HCT116 (cell line): ENCODE measurements at regions not wholly inside any gene's neighbourhood (a gene's known extent, or its start where the extent isn't known, plus 50 kb on each side); places are given as distances from the start of the nearest gene placed in this dataset.

Source experiments
- ATAC-seq: fragments of 200-7000 bp; cut with Tn5 transposase; 2 replicates; pipeline ENCODE4 v1.9.1; 2020; ENCODE audit warnings: mild to moderate bottlenecking, moderate library complexity
- BruUV-seq: library from RNA; stranded (reverse); fragments of 400-500 nt; replicated peaks from 2 replicates; lab custom pipeline; 2021; lab: Mats Ljungman, UMichigan
- CTCF ChIA-PET: fragments of 300-600 bp; sonication (Branson Sonifier 250); formaldehyde crosslinking; loops from one replicate; lab custom pipeline; 2021; ENCODE audit warnings: antibody characterized with exemption; lab: Charles Lee
- POLR2A ChIA-PET: fragments of 300-600, 350-600 bp; sonication (Branson Sonifier 250); formaldehyde crosslinking; loops from one replicate; lab custom pipeline; 2021; ENCODE audit warnings: antibody characterized with exemption; lab: Charles Lee
- RAD21 ChIA-PET, 2 experiments: fragments of 300-600 bp; sonication (Branson Sonifier 250); formaldehyde crosslinking; loops; one replicate each; lab custom pipeline; 2023; ENCODE audit warnings: low total read pairs in 2 of 2; ENCODE audit not compliant: uncharacterized antibody in 2 of 2, unreplicated experiment in 2 of 2, low non-redundant PET in 1 of 2; lab: Charles Lee
- DNase-seq: peaks from one replicate; pipeline ENCODE4 v3.0.0-alpha.2; 2010; ENCODE audit warnings: low read depth, low spot score
- H2AFZ ChIP-seq: fragments of 200-600 bp; shearing (Covaris generic), sonication (generic); 2 replicates; pipeline ENCODE4 v1.6.1; 2017; ENCODE audit warnings: low read depth, mixed run types, mixed read lengths, antibody characterized with exemption, low read length; ENCODE audit not compliant: poor library complexity, severe bottlenecking
- H3K27ac ChIP-seq: 2 replicates; pipeline ENCODE4 v1.5.1; 2012; ENCODE audit warnings: low read depth, low read length
- H3K27me3 ChIP-seq: fragments of 200-600 bp; sonication (generic); 2 replicates; pipeline ENCODE4 v1.6.1; 2016; ENCODE audit warnings: mixed run types, low read length, mixed read lengths; ENCODE audit not compliant: insufficient read depth
- H3K36me3 ChIP-seq, 2 experiments: fragments of 200-500 bp in 1 of 2; fragments of 200-600 bp in 1 of 2; sonication (Bioruptor generic) in 1 of 2; sonication (generic) in 1 of 2; 2 replicates each; pipeline versions ENCODE4 v1.5.1 to v1.6.1; 2014 to 2016; ENCODE audit warnings: low read length in 2 of 2, inconsistent platforms in 1 of 2, mixed read lengths in 1 of 2, mixed run types in 1 of 2; ENCODE audit not compliant: insufficient read depth in 2 of 2, control insufficient read depth in 1 of 2
- H3K4me1 ChIP-seq, 2 experiments: fragments of 200-600 bp in 1 of 2; sonication (generic) in 1 of 2; 2 replicates each; pipeline versions ENCODE4 v1.5.1 to v1.6.1; 2012 to 2017; ENCODE audit warnings: low read length in 2 of 2, inconsistent platforms in 1 of 2, mild to moderate bottlenecking in 1 of 2, mixed read lengths in 1 of 2, mixed run types in 1 of 2, moderate library complexity in 1 of 2; ENCODE audit not compliant: insufficient read depth in 2 of 2, control insufficient read depth in 1 of 2
- H3K4me2 ChIP-seq: fragments of 200-600 bp; sonication (generic); 2 replicates; pipeline ENCODE4 v1.6.1; 2017; ENCODE audit warnings: mixed run types, low read length, mixed read lengths
- H3K4me3 ChIP-seq, 2 experiments: fragments of 200-600 bp in 1 of 2; sonication (generic) in 1 of 2; replicated peaks in 1 of 2; 2 replicates each; pipeline ENCODE4 v1.5.1; 2011 to 2016; ENCODE audit warnings: low read length in 2 of 2, control low read depth in 1 of 2, low read depth in 1 of 2, mild to moderate bottlenecking in 1 of 2, mixed read lengths in 1 of 2, mixed run types in 1 of 2
- H3K79me2 ChIP-seq: fragments of 200-600 bp; sonication (generic); 2 replicates; pipeline ENCODE4 v1.6.1; 2017; ENCODE audit warnings: mild to moderate bottlenecking, mixed run types, low read length, moderate library complexity, mixed read lengths; ENCODE audit not compliant: insufficient read depth
- H3K9ac ChIP-seq: fragments of 200-600 bp; sonication (generic); 2 replicates; pipeline ENCODE4 v1.6.1; 2016; ENCODE audit warnings: low read length, mixed read lengths
- H3K9me2 ChIP-seq: fragments of 200-600 bp; sonication (generic), shearing (Covaris generic); 2 replicates; pipeline ENCODE4 v1.6.1; 2017; ENCODE audit warnings: mixed run types, mild to moderate bottlenecking, moderate library complexity; ENCODE audit not compliant: insufficient read depth
- H3K9me3 ChIP-seq, 2 experiments: fragments of 200-500 bp in 1 of 2; fragments of 200-600 bp in 1 of 2; sonication (Bioruptor generic) in 1 of 2; sonication (generic) in 1 of 2; 2 replicates each; pipeline ENCODE4 v1.6.1; 2014 to 2017; ENCODE audit warnings: low read length in 2 of 2, mixed read lengths in 2 of 2, inconsistent platforms in 1 of 2, low read depth in 1 of 2, mild to moderate bottlenecking in 1 of 2, mixed run types in 1 of 2, moderate library complexity in 1 of 2; ENCODE audit not compliant: control insufficient read depth in 1 of 2, insufficient read depth in 1 of 2
- H4K20me1 ChIP-seq: fragments of 200-600 bp; sonication (generic), shearing (Covaris generic); 2 replicates; pipeline ENCODE4 v1.6.1; 2017; ENCODE audit warnings: mixed run types, mild to moderate bottlenecking, moderate library complexity; ENCODE audit not compliant: insufficient read depth
- EGR1 ChIP-seq: IDR thresholded peaks from 2 replicates; pipeline ENCODE4 v1.6.1; 2012; ENCODE audit warnings: low read depth
- EZH2phosphoT487 ChIP-seq: fragments of 200-600 bp; IDR thresholded peaks from 2 replicates; pipeline ENCODE4 v1.6.1; 2018; ENCODE audit warnings: antibody characterized with exemption, borderline replicate concordance
- FOSL1 ChIP-seq: IDR thresholded peaks from 2 replicates; pipeline ENCODE4 v1.6.1; 2012; ENCODE audit warnings: low read depth
- JUND ChIP-seq: IDR thresholded peaks from 2 replicates; pipeline ENCODE4 v1.6.1; 2012
- SIN3A ChIP-seq: IDR thresholded peaks from 2 replicates; pipeline ENCODE4 v1.6.1; 2012; ENCODE audit warnings: low read depth
- TCF7L2 ChIP-seq: IDR thresholded peaks from 2 replicates; pipeline ENCODE4 v1.7.0; 2011; ENCODE audit warnings: borderline replicate concordance, inconsistent platforms; ENCODE audit not compliant: insufficient read depth, insufficient read length; ENCODE audit errors: extremely low read depth
- YY1 ChIP-seq: IDR thresholded peaks from 2 replicates; pipeline ENCODE4 v1.6.1; 2011; ENCODE audit warnings: low read length, low read depth, moderate library complexity, mild to moderate bottlenecking; ENCODE audit not compliant: insufficient replicate concordance; ENCODE audit errors: extremely low read depth
- ZFX ChIP-seq: fragments of 450-650 bp; IDR thresholded peaks from 2 replicates; pipeline ENCODE4 v1.6.1; 2017
- intact Hi-C: fragments of 100-400 bp; cut with micrococcal nuclease; formaldehyde crosslinking; loops from 2 replicates; pipeline ENCODE4 v1.10.0; 2022
- TF ChIP-seq, protein P1 (sequence below), 3 experiments: fragments of 200-600 bp in 1 of 3; sonication (generic) in 1 of 3; IDR thresholded peaks in 2 of 3; conservative IDR thresholded peaks in 1 of 3; 2 replicates each; pipeline ENCODE4 v1.5.1; 2012 to 2017; ENCODE audit warnings: low read depth in 2 of 3, low read length in 2 of 3, antibody characterized with exemption in 1 of 3, borderline replicate concordance in 1 of 3, control low read depth in 1 of 3, mild to moderate bottlenecking in 1 of 3, mixed read lengths in 1 of 3, mixed run types in 1 of 3, moderate library complexity in 1 of 3; ENCODE audit not compliant: insufficient read depth in 1 of 3
- TF ChIP-seq, protein P2 (sequence below): IDR thresholded peaks from 2 replicates; pipeline ENCODE4 v1.6.1; 2011; ENCODE audit warnings: mild to moderate bottlenecking, low read length, moderate library complexity; ENCODE audit not compliant: insufficient replicate concordance; ENCODE audit errors: extremely low read depth
- TF ChIP-seq, protein P3 (sequence below): IDR thresholded peaks from 2 replicates; pipeline ENCODE4 v1.6.1; 2012; ENCODE audit warnings: low read depth

DNA sequence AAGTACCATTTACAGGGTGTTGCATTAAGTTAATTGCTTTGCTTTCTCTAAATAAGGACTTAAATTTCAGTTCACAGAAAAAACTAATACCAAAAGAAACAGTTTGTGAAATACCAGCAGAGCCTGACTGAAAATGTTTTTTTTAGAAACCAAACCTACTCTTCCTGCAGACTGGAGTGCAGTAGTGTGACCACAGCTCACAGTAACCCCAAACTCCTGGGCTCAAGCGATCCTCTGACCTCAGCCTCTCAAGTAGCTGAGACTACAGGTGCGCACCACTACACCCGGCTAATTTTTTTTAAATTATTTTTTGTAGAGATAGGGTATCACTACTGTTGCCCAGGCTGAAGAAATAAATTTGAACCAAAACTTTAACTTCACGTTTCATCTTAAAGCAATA lies 103.5 kb upstream of the PLEKHA5 start:
- DNase-seq (no peak), ATAC-seq (no peak)
- no peak overlapping the region for H2AFZ ChIP-seq
- H3K9me2 ChIP-seq: no peaks in the 10 kb centered on the region
- no peaks in the 10 kb centered on the region for H3K36me3 ChIP-seq
- no peak overlapping the region for H3K4me3 ChIP-seq
- H3K27me3 ChIP-seq: no peaks in the 10 kb centered on the region
- intact Hi-C loops: no loop called here
- H3K79me2 ChIP-seq: no peaks in the 10 kb centered on the region
- RAD21 ChIA-PET: no interaction called here
- H3K4me1 ChIP-seq: peaks cover 4 to 12% of the 10 kb centered on the region in 2 experiments
- H3K4me2 ChIP-seq: no peak overlapping the region
- no peak overlapping the region for H3K9ac ChIP-seq
- POLR2A ChIA-PET: no interaction called here
- no peaks in the 10 kb centered on the region for H4K20me1 ChIP-seq
- BruUV-seq: no TSS peak
- TF ChIP-seq, protein P1, sequence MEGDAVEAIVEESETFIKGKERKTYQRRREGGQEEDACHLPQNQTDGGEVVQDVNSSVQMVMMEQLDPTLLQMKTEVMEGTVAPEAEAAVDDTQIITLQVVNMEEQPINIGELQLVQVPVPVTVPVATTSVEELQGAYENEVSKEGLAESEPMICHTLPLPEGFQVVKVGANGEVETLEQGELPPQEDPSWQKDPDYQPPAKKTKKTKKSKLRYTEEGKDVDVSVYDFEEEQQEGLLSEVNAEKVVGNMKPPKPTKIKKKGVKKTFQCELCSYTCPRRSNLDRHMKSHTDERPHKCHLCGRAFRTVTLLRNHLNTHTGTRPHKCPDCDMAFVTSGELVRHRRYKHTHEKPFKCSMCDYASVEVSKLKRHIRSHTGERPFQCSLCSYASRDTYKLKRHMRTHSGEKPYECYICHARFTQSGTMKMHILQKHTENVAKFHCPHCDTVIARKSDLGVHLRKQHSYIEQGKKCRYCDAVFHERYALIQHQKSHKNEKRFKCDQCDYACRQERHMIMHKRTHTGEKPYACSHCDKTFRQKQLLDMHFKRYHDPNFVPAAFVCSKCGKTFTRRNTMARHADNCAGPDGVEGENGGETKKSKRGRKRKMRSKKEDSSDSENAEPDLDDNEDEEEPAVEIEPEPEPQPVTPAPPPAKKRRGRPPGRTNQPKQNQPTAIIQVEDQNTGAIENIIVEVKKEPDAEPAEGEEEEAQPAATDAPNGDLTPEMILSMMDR (IDR thresholded peaks at IDR 0.05 in 2 of 3, conservative IDR thresholded peaks at IDR 0.05 in 1 of 3; ENCODE audit: borderline replicate concordance in 1 of 3, insufficient read depth in 1 of 3, low read depth in 2 of 3, low read length in 2 of 3): no peak
- H3K27ac ChIP-seq: no peak overlapping the region
- CTCF ChIA-PET: no interaction called here
- no peaks in the 10 kb centered on the region for H3K9me3 ChIP-seq

DNA sequence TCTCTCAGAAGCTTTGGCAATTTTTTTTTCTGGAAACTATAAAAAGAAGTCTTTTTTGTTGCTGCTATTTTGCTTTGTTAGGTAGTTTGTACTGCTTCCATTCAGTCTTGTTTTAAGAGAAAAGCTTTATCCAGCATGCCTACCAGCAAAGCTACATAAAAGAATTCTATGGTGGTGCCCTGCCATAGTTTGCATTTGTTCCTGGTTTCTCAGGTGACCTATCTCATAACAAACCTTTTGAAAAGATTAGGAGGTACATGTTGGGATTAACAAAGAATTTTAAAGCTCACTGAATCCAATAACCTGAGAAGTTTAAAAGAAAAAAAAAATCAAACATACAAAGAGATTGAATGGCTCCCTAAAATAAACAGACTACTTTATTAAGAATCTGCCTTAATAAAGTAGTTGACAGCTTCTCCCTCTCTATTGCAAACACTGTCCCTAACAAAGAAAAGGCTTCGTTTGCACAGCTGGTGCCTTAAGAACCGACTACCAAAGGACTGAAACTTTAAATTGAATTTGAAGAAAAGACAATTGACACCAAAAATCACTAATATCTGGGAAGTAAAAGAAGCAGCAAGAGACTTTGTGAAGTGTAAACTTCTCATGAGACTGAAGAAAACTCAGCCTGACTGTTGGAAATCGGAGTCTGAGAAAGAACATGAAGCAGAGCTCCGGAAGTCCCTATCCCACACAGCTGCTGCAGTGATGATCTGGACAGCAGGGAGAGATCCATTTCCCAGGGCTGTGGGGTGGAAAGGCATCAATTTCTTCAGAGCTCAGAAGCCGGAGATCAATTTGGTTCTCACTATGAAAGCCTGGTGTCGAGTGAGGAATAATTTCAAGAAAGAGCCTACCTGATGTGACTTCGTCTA lies 102.7 kb upstream of the PLEKHA5 start:
- H3K9me2 ChIP-seq: no peaks in the 10 kb centered on the region
- no peak overlapping the region for H3K4me3 ChIP-seq
- H2AFZ ChIP-seq: no peak overlapping the region
- RAD21 ChIA-PET: no interaction called here
- no peak overlapping the region for H3K4me2 ChIP-seq
- BruUV-seq: no TSS peak
- peaks cover 9 to 18% of the 10 kb centered on the region in 2 experiments for H3K4me1 ChIP-seq
- no peaks in the 10 kb centered on the region for H3K27me3 ChIP-seq
- H3K9ac ChIP-seq: no peak overlapping the region
- DNase-seq (no peak), ATAC-seq (no peak)
- CTCF ChIA-PET: no interaction called here
- H3K9me3 ChIP-seq: no peaks in the 10 kb centered on the region
- H3K36me3 ChIP-seq: no peaks in the 10 kb centered on the region
- H3K79me2 ChIP-seq: no peaks in the 10 kb centered on the region
- no peak overlapping the region for H3K27ac ChIP-seq
- intact Hi-C loops: no loop called here
- H4K20me1 ChIP-seq: no peaks in the 10 kb centered on the region
- POLR2A ChIA-PET: no interaction called here
- TF ChIP-seq SIN3A: no peak
- TF ChIP-seq TCF7L2: no peak
- no peak for TF ChIP-seq YY1
- no peak for TF ChIP-seq FOSL1
- TF ChIP-seq, protein P2, sequence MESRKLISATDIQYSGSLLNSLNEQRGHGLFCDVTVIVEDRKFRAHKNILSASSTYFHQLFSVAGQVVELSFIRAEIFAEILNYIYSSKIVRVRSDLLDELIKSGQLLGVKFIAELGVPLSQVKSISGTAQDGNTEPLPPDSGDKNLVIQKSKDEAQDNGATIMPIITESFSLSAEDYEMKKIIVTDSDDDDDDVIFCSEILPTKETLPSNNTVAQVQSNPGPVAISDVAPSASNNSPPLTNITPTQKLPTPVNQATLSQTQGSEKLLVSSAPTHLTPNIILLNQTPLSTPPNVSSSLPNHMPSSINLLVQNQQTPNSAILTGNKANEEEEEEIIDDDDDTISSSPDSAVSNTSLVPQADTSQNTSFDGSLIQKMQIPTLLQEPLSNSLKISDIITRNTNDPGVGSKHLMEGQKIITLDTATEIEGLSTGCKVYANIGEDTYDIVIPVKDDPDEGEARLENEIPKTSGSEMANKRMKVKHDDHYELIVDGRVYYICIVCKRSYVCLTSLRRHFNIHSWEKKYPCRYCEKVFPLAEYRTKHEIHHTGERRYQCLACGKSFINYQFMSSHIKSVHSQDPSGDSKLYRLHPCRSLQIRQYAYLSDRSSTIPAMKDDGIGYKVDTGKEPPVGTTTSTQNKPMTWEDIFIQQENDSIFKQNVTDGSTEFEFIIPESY: no peak
- no peak for TF ChIP-seq EZH2phosphoT487
- TF ChIP-seq EGR1: no peak
- TF ChIP-seq ZFX: no peak
- no peak for TF ChIP-seq JUND
- TF ChIP-seq, protein P3, sequence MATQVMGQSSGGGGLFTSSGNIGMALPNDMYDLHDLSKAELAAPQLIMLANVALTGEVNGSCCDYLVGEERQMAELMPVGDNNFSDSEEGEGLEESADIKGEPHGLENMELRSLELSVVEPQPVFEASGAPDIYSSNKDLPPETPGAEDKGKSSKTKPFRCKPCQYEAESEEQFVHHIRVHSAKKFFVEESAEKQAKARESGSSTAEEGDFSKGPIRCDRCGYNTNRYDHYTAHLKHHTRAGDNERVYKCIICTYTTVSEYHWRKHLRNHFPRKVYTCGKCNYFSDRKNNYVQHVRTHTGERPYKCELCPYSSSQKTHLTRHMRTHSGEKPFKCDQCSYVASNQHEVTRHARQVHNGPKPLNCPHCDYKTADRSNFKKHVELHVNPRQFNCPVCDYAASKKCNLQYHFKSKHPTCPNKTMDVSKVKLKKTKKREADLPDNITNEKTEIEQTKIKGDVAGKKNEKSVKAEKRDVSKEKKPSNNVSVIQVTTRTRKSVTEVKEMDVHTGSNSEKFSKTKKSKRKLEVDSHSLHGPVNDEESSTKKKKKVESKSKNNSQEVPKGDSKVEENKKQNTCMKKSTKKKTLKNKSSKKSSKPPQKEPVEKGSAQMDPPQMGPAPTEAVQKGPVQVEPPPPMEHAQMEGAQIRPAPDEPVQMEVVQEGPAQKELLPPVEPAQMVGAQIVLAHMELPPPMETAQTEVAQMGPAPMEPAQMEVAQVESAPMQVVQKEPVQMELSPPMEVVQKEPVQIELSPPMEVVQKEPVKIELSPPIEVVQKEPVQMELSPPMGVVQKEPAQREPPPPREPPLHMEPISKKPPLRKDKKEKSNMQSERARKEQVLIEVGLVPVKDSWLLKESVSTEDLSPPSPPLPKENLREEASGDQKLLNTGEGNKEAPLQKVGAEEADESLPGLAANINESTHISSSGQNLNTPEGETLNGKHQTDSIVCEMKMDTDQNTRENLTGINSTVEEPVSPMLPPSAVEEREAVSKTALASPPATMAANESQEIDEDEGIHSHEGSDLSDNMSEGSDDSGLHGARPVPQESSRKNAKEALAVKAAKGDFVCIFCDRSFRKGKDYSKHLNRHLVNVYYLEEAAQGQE: no peak
